Kidney (tissue), 13 donors: ENCODE measurements at regions not wholly inside any gene's neighbourhood (a gene's known extent, or its start where the extent isn't known, plus 50 kb on each side); places are given as distances from the start of the nearest gene placed in this dataset.

Source experiments
- DNase-seq, 5 donors: peaks; one replicate each; pipeline ENCODE4 v3.0.0-alpha.2; 2013 to 2020
- FAIRE-seq: peaks from 2 replicates; lab custom pipeline; 2012; peaks lifted over from hg19 to GRCh38; lab: Jason Lieb, UNC
- H3K27ac ChIP-seq, 2 donors: one replicate each; pipeline ENCODE4 v1.7.0; 2013; ENCODE audit warnings: low read depth in 2 of 2, low read length in 2 of 2, inconsistent platforms in 1 of 2
- H3K27me3 ChIP-seq: one replicate; pipeline ENCODE4 v1.7.1; 2013; ENCODE audit warnings: low read length, inconsistent platforms; ENCODE audit not compliant: control insufficient read depth, insufficient read depth
- H3K36me3 ChIP-seq, 3 donors: one replicate each; pipeline versions ENCODE4 v1.7.0 to v1.7.1; 2013; ENCODE audit warnings: low read length in 3 of 3, control low read depth in 1 of 3, inconsistent platforms in 1 of 3; ENCODE audit not compliant: insufficient read depth in 3 of 3, control insufficient read depth in 2 of 3
- H3K4me1 ChIP-seq, 3 donors: one replicate each; pipeline versions ENCODE4 v1.7.0 to v1.7.1; 2013; ENCODE audit warnings: low read length in 3 of 3, inconsistent platforms in 1 of 3, low read depth in 1 of 3; ENCODE audit not compliant: control insufficient read depth in 2 of 3, insufficient read depth in 2 of 3
- H3K4me3 ChIP-seq, 3 donors: one replicate each; pipeline versions ENCODE4 v1.7.0 to v1.8.1; 2013; ENCODE audit warnings: low read length in 3 of 3, control low read depth in 1 of 3, inconsistent platforms in 1 of 3
- H3K9ac ChIP-seq, 3 donors: one replicate each; pipeline versions ENCODE4 v1.7.0 to v1.7.1; 2013; ENCODE audit warnings: low read length in 3 of 3, control low read depth in 1 of 3, inconsistent platforms in 1 of 3
- H3K9me3 ChIP-seq, 3 donors: one replicate each; pipeline versions ENCODE4 v1.7.0 to v1.7.1; 2013; ENCODE audit warnings: low read length in 3 of 3, control low read depth in 1 of 3, inconsistent platforms in 1 of 3; ENCODE audit not compliant: control insufficient read depth in 2 of 3, insufficient read depth in 1 of 3
- CTCF ChIP-seq: IDR thresholded peaks from 3 replicates; pipeline ENCODE4 v1.5.1; 2012; ENCODE audit warnings: mild to moderate bottlenecking, moderate library complexity, borderline replicate concordance; ENCODE audit not compliant: insufficient read depth; ENCODE audit errors: extremely low read depth
- intact Hi-C: fragments of 100-400 bp; cut with DNase I; formaldehyde crosslinking; loops from one replicate; pipeline ENCODE4 v1.11.1; 2022
- donor health status: control.
- donor health status: control.
- donor health status: control.
- donor health status: control.
- donor health status: control.
- donor health status: DM: yes; HTN: yes; CAD: no.
- donor health status: Normal renal cell carcinoma (clear cell type).

GRCh38 chrY:8470249-8470648, 867.0 kb upstream of the TSPY4 start:
- Histone ChIP-seq H3K4me1 (no peaks in the 10 kb centered on the region), H3K36me3 (no peaks in the 10 kb centered on the region), H3K9ac (no peak overlapping the region), H3K9me3 (no peaks in the 10 kb centered on the region), H3K27ac (no peak overlapping the region), H3K27me3 (no peaks in the 10 kb centered on the region), H3K4me3 (no peak overlapping the region)
- intact Hi-C loops, result no loop called here
- TF ChIP-seq CTCF, result no peak
- FAIRE-seq, result no peak
- no peak for DNase-seq

GRCh38 chrY:8479141-8479540, 858.1 kb upstream of the TSPY4 start:
- Histone ChIP-seq H3K4me3 (no peak overlapping the region), H3K9me3 (no peaks in the 10 kb centered on the region), H3K36me3 (no peaks in the 10 kb centered on the region), H3K27me3 (no peaks in the 10 kb centered on the region), H3K4me1 (no peaks in the 10 kb centered on the region), H3K9ac (no peak overlapping the region), H3K27ac (no peak overlapping the region)
- FAIRE-seq (no peak), DNase-seq (no peak)
- intact Hi-C loops, result no loop called here
- no peak for TF ChIP-seq CTCF

GRCh38 chrY:8488955-8489354, 848.3 kb upstream of the TSPY4 start:
- Histone ChIP-seq H3K4me1 (no peaks in the 10 kb centered on the region), H3K4me3 (no peak overlapping the region), H3K9ac (no peak overlapping the region), H3K27me3 (no peaks in the 10 kb centered on the region), H3K27ac (no peak overlapping the region), H3K36me3 (no peaks in the 10 kb centered on the region), H3K9me3 (no peaks in the 10 kb centered on the region)
- no peak for TF ChIP-seq CTCF
- intact Hi-C loops, result no loop called here
- FAIRE-seq, result no peak
- DNase-seq, result no peak
